Psoas muscle (tissue), 7 donors: ENCODE measurements at regions not wholly inside any gene's neighbourhood (a gene's known extent, or its start where the extent isn't known, plus 50 kb on each side); places are given as distances from the start of the nearest gene placed in this dataset.

ENCODE experiments used
- ATAC-seq, 4 donors: fragments of 200-7000 bp; cut with Tn5 transposase; one replicate each; pipeline ENCODE4 v1.9.1; 2020; ENCODE audit warnings: moderate library complexity in 3 of 4, mild to moderate bottlenecking in 2 of 4
- DNase-seq, 2 donors: peaks; one replicate each; pipeline ENCODE4 v3.0.0-alpha.2; 2020
- H3K27ac ChIP-seq: fragments of 200-600 bp; one replicate; pipeline ENCODE4 v1.8.0; 2022
- H3K27me3 ChIP-seq, 3 donors: fragments of 200-600 bp in 1 of 3; one replicate each; pipeline versions ENCODE4 v1.6.1 to v1.8.0; 2013 to 2022; ENCODE audit warnings: low read length in 2 of 3, mild to moderate bottlenecking in 2 of 3, moderate library complexity in 1 of 3; ENCODE audit not compliant: insufficient read depth in 3 of 3
- H3K36me3 ChIP-seq, 2 donors: fragments of 200-600 bp in 1 of 2; one replicate each; pipeline versions ENCODE4 v1.6.1 to v1.8.0; 2013 to 2022; ENCODE audit warnings: low read depth in 1 of 2, mild to moderate bottlenecking in 1 of 2, moderate library complexity in 1 of 2; ENCODE audit not compliant: insufficient read depth in 1 of 2
- H3K4me1 ChIP-seq: fragments of 200-600 bp; one replicate; pipeline ENCODE4 v1.8.0; 2022
- H3K4me3 ChIP-seq: fragments of 200-600 bp; one replicate; pipeline ENCODE4 v1.8.0; 2022; ENCODE audit warnings: mild to moderate bottlenecking
- H3K9me3 ChIP-seq: fragments of 200-600 bp; one replicate; pipeline ENCODE4 v1.8.0; 2022
- CTCF ChIP-seq: fragments of 200-600 bp; IDR thresholded peaks from one replicate; pipeline ENCODE4 v1.8.0; 2022; ENCODE audit warnings: antibody characterized with exemption
- WGBS, 3 donors: extraction: QIAGEN DNeasy Blood & Tissue Kit; methylation state at CpG; one replicate each; pipeline versions ENCODE4 v1.1.6 to v1.1.7; 2013; 5-methylcytosine and 5-hydroxymethylcytosine counted together
- intact Hi-C, 2 donors: fragments of 100-400 bp; cut with DNase I; formaldehyde crosslinking; loops; one replicate each; pipeline versions ENCODE4 v1.11.0 to v1.14.2; 2022
- donor health status: healthy with polysubstance abuse.
- donor health status: DM: no; HTN: no; CAD: no; lungs with moderate emphysema.
- donor health status: Bipolar disorder and iron deficiency.
- donor health status: healthy.
- donor health status: DM: yes; HTN: yes; CAD: no.
- donor health status: DM: no; HTN: no; CAD: no.
- donor health status: DM: yes; HTN: yes; CAD: no.

- intact Hi-C loops = no loop called here
- no peak for TF ChIP-seq CTCF
- no peaks in the 10 kb centered on the region for H3K4me1 ChIP-seq
These were observed 417.3 kb downstream of the OTOL1 start for GRCh38 chr3:161913786-161914389.

GRCh38 chr3:161914703-161915417 is 418.3 kb downstream of the OTOL1 start:
- no peaks in the 10 kb centered on the region for H3K4me1 ChIP-seq
- DNase-seq (peak in 1 of 2 donors; percentile 55), ATAC-seq (peak; percentile 52 to 84 (median 66))
- peak; percentile 63 for TF ChIP-seq CTCF
- H3K27me3 ChIP-seq = no peaks in the 10 kb centered on the region
- no peaks in the 10 kb centered on the region for H3K36me3 ChIP-seq
- no peak overlapping the region for H3K4me3 ChIP-seq
- 18 to 25% (median 22%) methylated on average over 8 of the region's 8 CpGs for WGBS, 3 donors
- no peaks in the 10 kb centered on the region for H3K9me3 ChIP-seq
- no peak overlapping the region for H3K27ac ChIP-seq
- intact Hi-C loops = no loop called here

More at GRCh38 chr3:161913786-161914389, 417.3 kb downstream of the OTOL1 start:
- no peaks in the 10 kb centered on the region for H3K36me3 ChIP-seq
- ATAC-seq (no peak), DNase-seq (no peak)
- no peaks in the 10 kb centered on the region for H3K9me3 ChIP-seq
- H3K27ac ChIP-seq = no peak overlapping the region
- no peaks in the 10 kb centered on the region for H3K27me3 ChIP-seq
- no peak overlapping the region for H3K4me3 ChIP-seq

GRCh38 chr3:161915418-161915750 is 418.8 kb downstream of the OTOL1 start:
- ATAC-seq = no peak
- no peak overlapping the region for H3K4me3 ChIP-seq

GRCh38 chr3:161920196-161920595 is 423.6 kb downstream of the OTOL1 start:
- TF ChIP-seq CTCF = no peak
- H3K4me3 ChIP-seq = no peak overlapping the region
- H3K36me3 ChIP-seq = no peaks in the 10 kb centered on the region
- intact Hi-C loops = no loop called here
- H3K9me3 ChIP-seq = peaks cover 6% of the 10 kb centered on the region
- WGBS, 3 donors = 48 to 61% (median 48%) methylated on average over 2 of the region's 2 CpGs
- H3K27ac ChIP-seq = no peak overlapping the region
- no peak for ATAC-seq
- DNase-seq = no peak
- no peaks in the 10 kb centered on the region for H3K27me3 ChIP-seq
- no peaks in the 10 kb centered on the region for H3K4me1 ChIP-seq

More at GRCh38 chr3:161915418-161915750, 418.8 kb downstream of the OTOL1 start:
- WGBS, 3 donors = 25 to 38% (median 30%) methylated on average over 4 of the region's 4 CpGs
- Histone ChIP-seq H3K27ac (no peak overlapping the region), H3K9me3 (peaks cover 4% of the 10 kb centered on the region), H3K27me3 (no peaks in the 10 kb centered on the region), H3K36me3 (no peaks in the 10 kb centered on the region), H3K4me1 (no peaks in the 10 kb centered on the region)
- intact Hi-C loops = no loop called here
- DNase-seq = no peak
- no peak for TF ChIP-seq CTCF
